ENCODE measurements at regions not wholly inside any gene's neighbourhood (a gene's known extent, or its start where the extent isn't known, plus 50 kb on each side); places are given as distances from the start of the nearest gene placed in this dataset.
"Not testable (repeated sequence)": the region's sequence is repeated elsewhere in the genome, so short reads cannot be mapped to it uniquely, and the experiment has no call there.

DNA sequence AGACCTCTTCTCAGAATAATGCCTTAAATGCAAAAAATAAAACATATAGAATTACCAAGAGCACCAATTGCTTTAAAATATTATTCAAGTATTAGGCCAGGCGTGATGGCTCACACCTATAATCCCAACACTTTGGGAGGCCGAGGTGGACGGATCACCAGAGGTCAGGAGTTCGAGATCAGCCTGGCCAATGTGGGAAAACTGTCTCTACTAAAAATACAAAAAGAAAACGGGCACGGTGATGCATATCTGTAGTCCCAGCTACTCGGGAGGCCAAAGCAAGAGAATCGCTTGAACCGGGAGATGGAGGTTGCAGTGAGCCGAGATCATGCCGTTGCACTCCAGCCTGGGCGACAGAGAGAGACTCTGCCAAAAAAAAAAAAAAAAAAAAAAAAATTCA, 55.4 kb upstream of the RAB6C start:
- TF ChIP-seq, protein P1, sequence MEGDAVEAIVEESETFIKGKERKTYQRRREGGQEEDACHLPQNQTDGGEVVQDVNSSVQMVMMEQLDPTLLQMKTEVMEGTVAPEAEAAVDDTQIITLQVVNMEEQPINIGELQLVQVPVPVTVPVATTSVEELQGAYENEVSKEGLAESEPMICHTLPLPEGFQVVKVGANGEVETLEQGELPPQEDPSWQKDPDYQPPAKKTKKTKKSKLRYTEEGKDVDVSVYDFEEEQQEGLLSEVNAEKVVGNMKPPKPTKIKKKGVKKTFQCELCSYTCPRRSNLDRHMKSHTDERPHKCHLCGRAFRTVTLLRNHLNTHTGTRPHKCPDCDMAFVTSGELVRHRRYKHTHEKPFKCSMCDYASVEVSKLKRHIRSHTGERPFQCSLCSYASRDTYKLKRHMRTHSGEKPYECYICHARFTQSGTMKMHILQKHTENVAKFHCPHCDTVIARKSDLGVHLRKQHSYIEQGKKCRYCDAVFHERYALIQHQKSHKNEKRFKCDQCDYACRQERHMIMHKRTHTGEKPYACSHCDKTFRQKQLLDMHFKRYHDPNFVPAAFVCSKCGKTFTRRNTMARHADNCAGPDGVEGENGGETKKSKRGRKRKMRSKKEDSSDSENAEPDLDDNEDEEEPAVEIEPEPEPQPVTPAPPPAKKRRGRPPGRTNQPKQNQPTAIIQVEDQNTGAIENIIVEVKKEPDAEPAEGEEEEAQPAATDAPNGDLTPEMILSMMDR (IDR thresholded peaks at IDR 0.05) = not testable (repeated sequence)
- not testable (repeated sequence) for TF ChIP-seq POLR2A (IDR thresholded peaks at IDR 0.05)

All from thyroid gland (tissue), 4 donors.